Astrocyte of the cerebellum (primary cell): ENCODE measurements at regions not wholly inside any gene's neighbourhood (a gene's known extent, or its start where the extent isn't known, plus 50 kb on each side); places are given as distances from the start of the nearest gene placed in this dataset.

Experiments
- DNase-seq: peaks from one replicate; pipeline ENCODE4 v3.0.0-alpha.2; 2011; ENCODE audit warnings: low read depth
- H3K4me3 ChIP-seq: 2 replicates; pipeline ENCODE4 v1.5.1; 2011; ENCODE audit warnings: mild to moderate bottlenecking, low read depth, low read length, moderate library complexity
- in situ Hi-C: cut with HindIII; loops from 2 replicates; pipeline ENCODE4 v1.10.0; 2017; ENCODE audit warnings: low sequenced_read_pairs
- TF ChIP-seq, protein P1 (sequence below): IDR thresholded peaks from 2 replicates; pipeline ENCODE4 v1.5.1; 2012; ENCODE audit warnings: low read length, low read depth, moderate library complexity, mild to moderate bottlenecking; ENCODE audit errors: missing control alignments

GRCh38 chr14:53865711-53866110 is 90.9 kb downstream of the BMP4 start:
- in situ Hi-C loops: no loop called here
- H3K4me3 ChIP-seq: no peak overlapping the region
- no peak for DNase-seq

GRCh38 chr14:53861781-53862180 is 94.8 kb downstream of the BMP4 start:
- TF ChIP-seq, protein P1, sequence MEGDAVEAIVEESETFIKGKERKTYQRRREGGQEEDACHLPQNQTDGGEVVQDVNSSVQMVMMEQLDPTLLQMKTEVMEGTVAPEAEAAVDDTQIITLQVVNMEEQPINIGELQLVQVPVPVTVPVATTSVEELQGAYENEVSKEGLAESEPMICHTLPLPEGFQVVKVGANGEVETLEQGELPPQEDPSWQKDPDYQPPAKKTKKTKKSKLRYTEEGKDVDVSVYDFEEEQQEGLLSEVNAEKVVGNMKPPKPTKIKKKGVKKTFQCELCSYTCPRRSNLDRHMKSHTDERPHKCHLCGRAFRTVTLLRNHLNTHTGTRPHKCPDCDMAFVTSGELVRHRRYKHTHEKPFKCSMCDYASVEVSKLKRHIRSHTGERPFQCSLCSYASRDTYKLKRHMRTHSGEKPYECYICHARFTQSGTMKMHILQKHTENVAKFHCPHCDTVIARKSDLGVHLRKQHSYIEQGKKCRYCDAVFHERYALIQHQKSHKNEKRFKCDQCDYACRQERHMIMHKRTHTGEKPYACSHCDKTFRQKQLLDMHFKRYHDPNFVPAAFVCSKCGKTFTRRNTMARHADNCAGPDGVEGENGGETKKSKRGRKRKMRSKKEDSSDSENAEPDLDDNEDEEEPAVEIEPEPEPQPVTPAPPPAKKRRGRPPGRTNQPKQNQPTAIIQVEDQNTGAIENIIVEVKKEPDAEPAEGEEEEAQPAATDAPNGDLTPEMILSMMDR: no peak
- in situ Hi-C loops: no loop called here
- DNase-seq: no peak
- H3K4me3 ChIP-seq: no peak overlapping the region

More at GRCh38 chr14:53865711-53866110, 90.9 kb downstream of the BMP4 start:
- TF ChIP-seq, protein P1: no peak

GRCh38 chr14:53858345-53858684 is 98.3 kb downstream of the BMP4 start:
- H3K4me3 ChIP-seq: no peak overlapping the region
- no peak for DNase-seq
- TF ChIP-seq, protein P1: no peak
- in situ Hi-C loops: no loop called here

DNA sequence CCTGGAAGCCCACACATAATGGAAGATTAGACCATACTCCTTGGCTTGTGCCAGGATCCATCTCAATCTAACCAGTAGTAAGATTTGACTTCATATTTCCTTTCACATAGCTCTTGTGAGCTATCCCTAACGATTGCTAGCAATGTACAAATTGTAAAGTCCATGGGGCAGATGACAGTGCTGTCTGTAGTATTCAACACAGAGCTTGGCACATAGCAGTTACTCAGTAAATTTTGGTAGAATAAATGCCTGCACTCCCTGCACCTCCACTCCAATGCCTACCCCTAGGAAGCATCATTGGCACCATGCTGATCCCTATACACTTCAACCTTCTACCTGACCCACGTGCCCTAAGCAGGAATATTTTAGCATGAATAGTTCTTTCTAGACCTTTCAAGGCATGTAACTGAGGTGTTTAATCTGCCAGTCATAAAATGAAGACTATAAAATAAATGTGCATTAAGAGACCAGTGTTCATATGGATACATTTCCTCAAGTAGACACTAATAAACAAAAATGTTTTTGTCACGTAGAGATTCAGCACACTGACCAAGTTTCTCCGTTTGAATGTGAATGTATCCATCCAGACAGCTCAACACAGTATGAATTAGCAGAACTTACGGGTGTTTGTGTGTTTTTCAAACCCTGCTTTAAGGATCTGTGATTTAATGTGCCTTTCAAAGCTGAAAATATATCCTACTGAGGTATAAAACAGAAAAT is 98.8 kb downstream of the BMP4 start:
- no peak for DNase-seq
- H3K4me3 ChIP-seq: no peak overlapping the region
- in situ Hi-C loops: no loop called here
- TF ChIP-seq, protein P1: no peak

DNA sequence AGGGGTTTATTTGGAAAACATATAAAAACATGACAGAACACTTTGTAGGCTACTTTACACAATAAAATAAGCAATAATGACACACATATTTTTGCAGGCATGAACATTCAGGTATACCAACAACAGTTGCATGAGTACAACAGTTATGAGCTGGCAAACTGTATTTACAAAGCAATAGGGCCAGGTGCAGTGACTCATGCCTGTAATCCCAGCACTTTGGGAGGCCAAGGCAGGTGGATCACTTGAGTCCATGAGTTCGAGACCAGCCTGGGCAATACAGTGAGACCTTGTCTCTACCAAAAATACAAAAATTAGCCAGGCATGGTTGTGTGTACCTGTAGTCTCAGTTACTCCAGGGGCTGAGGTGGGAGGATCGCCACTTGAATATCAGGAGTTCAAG is 101.1 kb downstream of the BMP4 start:
- in situ Hi-C loops: no loop called here
- H3K4me3 ChIP-seq: no peak overlapping the region
- TF ChIP-seq, protein P1: no peak
- no peak for DNase-seq

DNA sequence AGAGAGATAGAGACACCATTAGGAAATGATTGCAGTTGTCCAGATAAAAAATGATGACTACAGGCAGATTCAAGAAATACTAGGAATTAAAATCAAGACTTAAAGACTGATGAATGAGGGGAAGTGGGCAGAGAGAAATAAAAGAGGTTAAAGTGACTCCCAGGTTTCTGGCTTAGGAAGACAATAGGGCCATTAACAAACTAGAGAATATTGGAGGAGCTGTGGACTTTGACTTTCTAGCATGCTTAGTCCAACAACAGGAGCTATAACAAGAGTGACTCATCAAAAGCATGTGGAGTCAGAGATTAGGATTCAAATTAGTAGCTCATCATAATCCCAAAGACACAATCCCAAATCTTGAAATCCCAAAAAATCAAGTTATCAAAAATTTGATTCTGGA is 101.5 kb downstream of the BMP4 start:
- in situ Hi-C loops: no loop called here
- TF ChIP-seq, protein P1: no peak
- DNase-seq: no peak
- no peak overlapping the region for H3K4me3 ChIP-seq
